ENCODE measurements at regions not wholly inside any gene's neighbourhood (a gene's known extent, or its start where the extent isn't known, plus 50 kb on each side); places are given as distances from the start of the nearest gene placed in this dataset.

- DNase-seq (ENCODE audit: low read depth) = no peak
These were observed 413.0 kb downstream of the VRK1 start for GRCh38 chr14:97210202-97210601.

- no peak for DNase-seq (ENCODE audit: low read depth)
These were observed 415.2 kb downstream of the VRK1 start for GRCh38 chr14:97212399-97212798.

- no peak for DNase-seq (ENCODE audit: low read depth)
These were observed 416.5 kb downstream of the VRK1 start for GRCh38 chr14:97213720-97214119.

GRCh38 chr14:97215263-97215969 lies 418.2 kb downstream of the VRK1 start:
- DNase-seq (ENCODE audit: low read depth) = no peak

- no peak for DNase-seq (ENCODE audit: low read depth)
These were observed 420.1 kb downstream of the VRK1 start for GRCh38 chr14:97217111-97217885.

GRCh38 chr14:97218274-97218673 lies 421.1 kb downstream of the VRK1 start:
- DNase-seq (ENCODE audit: low read depth) = no peak

GRCh38 chr14:97218691-97219430 lies 421.7 kb downstream of the VRK1 start:
- no peak for DNase-seq (ENCODE audit: low read depth)

GRCh38 chr14:97219431-97220017 lies 422.3 kb downstream of the VRK1 start:
- DNase-seq (ENCODE audit: low read depth) = no peak

- no peak for DNase-seq (ENCODE audit: low read depth)
These were observed 424.5 kb downstream of the VRK1 start for GRCh38 chr14:97221572-97222285.

GRCh38 chr14:97224016-97224415 lies 426.8 kb downstream of the VRK1 start:
- DNase-seq (ENCODE audit: low read depth) = no peak

- no peak for DNase-seq (ENCODE audit: low read depth)
These were observed 432.9 kb downstream of the VRK1 start for GRCh38 chr14:97230051-97230450.

- no peak for DNase-seq (ENCODE audit: low read depth)
These were observed 436.3 kb downstream of the VRK1 start for GRCh38 chr14:97233319-97233985.

- no peak for DNase-seq (ENCODE audit: low read depth)
These were observed 449.5 kb downstream of the VRK1 start for GRCh38 chr14:97246648-97247047.

GRCh38 chr14:97248973-97249372 lies 451.8 kb downstream of the VRK1 start:
- no peak for DNase-seq (ENCODE audit: low read depth)

- DNase-seq (ENCODE audit: low read depth) = no peak
These were observed 453.7 kb downstream of the VRK1 start for GRCh38 chr14:97250931-97251330.

- DNase-seq (ENCODE audit: low read depth) = no peak
These were observed 454.4 kb downstream of the VRK1 start for GRCh38 chr14:97251491-97252155.

GRCh38 chr14:97253756-97254155 lies 456.6 kb downstream of the VRK1 start:
- no peak for DNase-seq (ENCODE audit: low read depth)

GRCh38 chr14:97262336-97262735 lies 465.2 kb downstream of the VRK1 start:
- DNase-seq (ENCODE audit: low read depth) = no peak

GRCh38 chr14:97264516-97265230 lies 467.5 kb downstream of the VRK1 start:
- DNase-seq (ENCODE audit: low read depth) = no peak

- DNase-seq (ENCODE audit: low read depth) = no peak
These were observed 469.5 kb downstream of the VRK1 start for GRCh38 chr14:97266653-97267052.

All from fibroblast of gingiva (primary cell).